ENCODE measurements at regions not wholly inside any gene's neighbourhood (a gene's known extent, or its start where the extent isn't known, plus 50 kb on each side); places are given as distances from the start of the nearest gene placed in this dataset.
"Not testable (repeated sequence)": the region's sequence is repeated elsewhere in the genome, so short reads cannot be mapped to it uniquely, and the experiment has no call there.

DNA sequence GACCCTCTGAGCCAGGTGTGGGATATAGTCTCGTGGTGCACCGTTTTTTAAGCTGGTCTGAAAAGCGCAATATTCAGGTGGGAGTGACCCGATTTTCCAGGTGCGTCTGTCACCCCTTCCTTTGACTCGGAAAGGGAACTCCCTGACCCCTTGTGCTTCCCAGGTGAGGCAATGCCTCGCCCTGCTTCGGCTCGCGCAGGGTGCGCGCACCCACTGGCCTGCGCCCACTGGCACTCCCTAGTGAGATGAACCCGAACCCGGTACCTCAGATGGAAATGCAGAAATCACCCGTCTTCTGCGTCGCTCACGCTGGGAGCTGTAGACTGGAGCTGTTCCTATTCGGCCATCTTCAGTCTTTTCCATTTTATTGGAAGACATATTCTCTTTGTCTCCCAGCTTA is 171.4 kb upstream of the OR4C13 start:
- not testable (repeated sequence) for TF ChIP-seq EZH2phosphoT487 (IDR thresholded peaks at IDR 0.05; ENCODE audit: borderline replicate concordance, low read depth); USF1 (IDR thresholded peaks at IDR 0.05; ENCODE audit: borderline replicate concordance, low read depth); SMC3 (IDR thresholded peaks at IDR 0.05; ENCODE audit: low read depth, low read length); SIN3A (IDR thresholded peaks at IDR 0.05; ENCODE audit: borderline replicate concordance, low read depth, low read length); RAD21 (IDR thresholded peaks at IDR 0.05; ENCODE audit: low read length); YY1 (IDR thresholded peaks at IDR 0.05; ENCODE audit: low read depth)
- TF ChIP-seq, protein P1, sequence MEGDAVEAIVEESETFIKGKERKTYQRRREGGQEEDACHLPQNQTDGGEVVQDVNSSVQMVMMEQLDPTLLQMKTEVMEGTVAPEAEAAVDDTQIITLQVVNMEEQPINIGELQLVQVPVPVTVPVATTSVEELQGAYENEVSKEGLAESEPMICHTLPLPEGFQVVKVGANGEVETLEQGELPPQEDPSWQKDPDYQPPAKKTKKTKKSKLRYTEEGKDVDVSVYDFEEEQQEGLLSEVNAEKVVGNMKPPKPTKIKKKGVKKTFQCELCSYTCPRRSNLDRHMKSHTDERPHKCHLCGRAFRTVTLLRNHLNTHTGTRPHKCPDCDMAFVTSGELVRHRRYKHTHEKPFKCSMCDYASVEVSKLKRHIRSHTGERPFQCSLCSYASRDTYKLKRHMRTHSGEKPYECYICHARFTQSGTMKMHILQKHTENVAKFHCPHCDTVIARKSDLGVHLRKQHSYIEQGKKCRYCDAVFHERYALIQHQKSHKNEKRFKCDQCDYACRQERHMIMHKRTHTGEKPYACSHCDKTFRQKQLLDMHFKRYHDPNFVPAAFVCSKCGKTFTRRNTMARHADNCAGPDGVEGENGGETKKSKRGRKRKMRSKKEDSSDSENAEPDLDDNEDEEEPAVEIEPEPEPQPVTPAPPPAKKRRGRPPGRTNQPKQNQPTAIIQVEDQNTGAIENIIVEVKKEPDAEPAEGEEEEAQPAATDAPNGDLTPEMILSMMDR (IDR thresholded peaks at IDR 0.05) = not testable (repeated sequence)
- TF ChIP-seq, protein P2, sequence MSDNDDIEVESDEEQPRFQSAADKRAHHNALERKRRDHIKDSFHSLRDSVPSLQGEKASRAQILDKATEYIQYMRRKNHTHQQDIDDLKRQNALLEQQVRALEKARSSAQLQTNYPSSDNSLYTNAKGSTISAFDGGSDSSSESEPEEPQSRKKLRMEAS (IDR thresholded peaks at IDR 0.05; ENCODE audit: low read depth) = not testable (repeated sequence)
- TF ChIP-seq, protein P3, sequence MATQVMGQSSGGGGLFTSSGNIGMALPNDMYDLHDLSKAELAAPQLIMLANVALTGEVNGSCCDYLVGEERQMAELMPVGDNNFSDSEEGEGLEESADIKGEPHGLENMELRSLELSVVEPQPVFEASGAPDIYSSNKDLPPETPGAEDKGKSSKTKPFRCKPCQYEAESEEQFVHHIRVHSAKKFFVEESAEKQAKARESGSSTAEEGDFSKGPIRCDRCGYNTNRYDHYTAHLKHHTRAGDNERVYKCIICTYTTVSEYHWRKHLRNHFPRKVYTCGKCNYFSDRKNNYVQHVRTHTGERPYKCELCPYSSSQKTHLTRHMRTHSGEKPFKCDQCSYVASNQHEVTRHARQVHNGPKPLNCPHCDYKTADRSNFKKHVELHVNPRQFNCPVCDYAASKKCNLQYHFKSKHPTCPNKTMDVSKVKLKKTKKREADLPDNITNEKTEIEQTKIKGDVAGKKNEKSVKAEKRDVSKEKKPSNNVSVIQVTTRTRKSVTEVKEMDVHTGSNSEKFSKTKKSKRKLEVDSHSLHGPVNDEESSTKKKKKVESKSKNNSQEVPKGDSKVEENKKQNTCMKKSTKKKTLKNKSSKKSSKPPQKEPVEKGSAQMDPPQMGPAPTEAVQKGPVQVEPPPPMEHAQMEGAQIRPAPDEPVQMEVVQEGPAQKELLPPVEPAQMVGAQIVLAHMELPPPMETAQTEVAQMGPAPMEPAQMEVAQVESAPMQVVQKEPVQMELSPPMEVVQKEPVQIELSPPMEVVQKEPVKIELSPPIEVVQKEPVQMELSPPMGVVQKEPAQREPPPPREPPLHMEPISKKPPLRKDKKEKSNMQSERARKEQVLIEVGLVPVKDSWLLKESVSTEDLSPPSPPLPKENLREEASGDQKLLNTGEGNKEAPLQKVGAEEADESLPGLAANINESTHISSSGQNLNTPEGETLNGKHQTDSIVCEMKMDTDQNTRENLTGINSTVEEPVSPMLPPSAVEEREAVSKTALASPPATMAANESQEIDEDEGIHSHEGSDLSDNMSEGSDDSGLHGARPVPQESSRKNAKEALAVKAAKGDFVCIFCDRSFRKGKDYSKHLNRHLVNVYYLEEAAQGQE (IDR thresholded peaks at IDR 0.05; ENCODE audit: low read depth, low read length) = not testable (repeated sequence)

Measured in SK-N-SH (cell line).